Nephron progenitor cell (in vitro differentiated cells): ENCODE measurements at regions not wholly inside any gene's neighbourhood (a gene's known extent, or its start where the extent isn't known, plus 50 kb on each side); places are given as distances from the start of the nearest gene placed in this dataset.

ENCODE experiments used
- DNase-seq: peaks from one replicate; pipeline ENCODE4 v3.0.0; 2021
- H3K27ac Mint-ChIP-seq: 2 replicates; pipeline ENCODE4 v1.8.0; 2021; ENCODE audit warnings: mild to moderate bottlenecking, moderate library complexity, mixed read lengths
- H3K27me3 Mint-ChIP-seq: 2 replicates; pipeline ENCODE4 v1.8.0; 2021; ENCODE audit warnings: mild to moderate bottlenecking, low read depth, mixed read lengths; ENCODE audit not compliant: poor library complexity
- H3K36me3 Mint-ChIP-seq: 2 replicates; pipeline ENCODE4 v1.8.0; 2021; ENCODE audit warnings: low read depth, mixed read lengths
- H3K4me1 Mint-ChIP-seq: 2 replicates; pipeline ENCODE4 v1.8.0; 2021; ENCODE audit warnings: mixed read lengths
- H3K4me3 Mint-ChIP-seq: 2 replicates; pipeline ENCODE4 v1.8.0; 2021; ENCODE audit warnings: mild to moderate bottlenecking, moderate library complexity, mixed read lengths
- H3K9me3 Mint-ChIP-seq: 2 replicates; pipeline ENCODE4 v1.8.0; 2021; ENCODE audit warnings: mild to moderate bottlenecking, moderate library complexity, mixed read lengths
- CTCF ChIP-seq: fragments of 200-600 bp; sonication (generic); IDR thresholded peaks from 2 replicates; pipeline ENCODE4 v1.5.0; 2021; ENCODE audit warnings: antibody characterized with exemption

- Mint-ChIP-seq H3K36me3 (peaks cover 25% of the 10 kb centered on the region), H3K9me3 (no peaks in the 10 kb centered on the region), H3K27me3 (no peaks in the 10 kb centered on the region), H3K27ac (peak overlapping the region; percentile 53), H3K4me3 (no peak overlapping the region), H3K4me1 (no peaks in the 10 kb centered on the region)
- TF ChIP-seq CTCF = no peak
- DNase-seq = no peak
Observed at GRCh38 chr14:35197015-35197414, 74.7 kb downstream of the PRORP start.

- Mint-ChIP-seq H3K4me1 (no peaks in the 10 kb centered on the region), H3K9me3 (no peaks in the 10 kb centered on the region), H3K4me3 (no peak overlapping the region), H3K27me3 (no peaks in the 10 kb centered on the region), H3K27ac (no peak overlapping the region), H3K36me3 (peaks cover 5% of the 10 kb centered on the region)
- TF ChIP-seq CTCF = no peak
- DNase-seq = no peak
Observed at GRCh38 chr14:35201066-35201465, 78.7 kb downstream of the PRORP start.

DNA sequence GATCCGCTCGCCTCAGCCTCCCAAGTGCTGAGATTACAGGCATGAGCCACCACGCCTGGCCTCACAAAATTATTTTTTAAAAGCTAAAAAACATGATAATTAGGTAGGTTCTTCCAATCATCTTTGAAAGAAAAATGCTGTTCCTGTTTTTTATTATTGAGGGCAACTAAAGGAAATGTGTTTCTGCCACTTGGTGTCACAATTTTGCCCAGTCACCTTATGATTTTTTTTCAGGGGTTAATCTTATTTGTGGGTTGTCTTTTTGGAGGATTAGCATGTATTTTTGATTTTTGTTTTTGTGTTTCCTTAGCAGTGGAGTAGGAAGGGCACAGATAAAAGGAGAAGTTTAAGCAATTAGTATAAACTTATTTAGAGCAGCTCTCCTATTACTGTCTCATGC, 79.8 kb downstream of the PRORP start:
- H3K36me3 Mint-ChIP-seq = peaks cover 5% of the 10 kb centered on the region
- no peaks in the 10 kb centered on the region for H3K4me1 Mint-ChIP-seq
- no peak overlapping the region for H3K27ac Mint-ChIP-seq
- no peaks in the 10 kb centered on the region for H3K9me3 Mint-ChIP-seq
- DNase-seq = no peak
- H3K4me3 Mint-ChIP-seq = no peak overlapping the region
- no peak for TF ChIP-seq CTCF
- H3K27me3 Mint-ChIP-seq = no peaks in the 10 kb centered on the region

- Mint-ChIP-seq H3K27me3 (no peaks in the 10 kb centered on the region), H3K4me3 (no peak overlapping the region)
- no peak for DNase-seq
Observed at GRCh38 chr14:35205737-35206136, 83.4 kb downstream of the PRORP start.

DNA sequence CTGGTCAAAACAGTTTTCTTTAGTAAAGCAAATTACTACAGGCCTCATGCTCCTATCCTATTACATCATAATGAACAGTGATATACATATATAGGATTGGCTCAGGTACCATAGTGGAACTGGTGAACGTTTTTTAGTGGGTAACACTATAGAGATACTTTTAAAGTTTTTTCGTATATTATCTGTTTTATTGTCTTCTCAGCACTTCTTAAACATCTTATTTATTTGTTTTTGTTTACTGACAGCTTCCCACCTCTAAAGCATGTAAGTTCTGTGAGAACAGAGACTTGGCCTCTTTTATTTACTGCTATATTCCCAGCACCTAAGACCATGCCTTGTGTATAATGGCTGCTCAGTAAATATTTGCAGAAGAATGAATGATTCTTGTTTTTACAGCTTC, 81.1 kb upstream of the PSMA6 start:
- H3K4me3 Mint-ChIP-seq = no peak overlapping the region
- H3K9me3 Mint-ChIP-seq = no peaks in the 10 kb centered on the region
- TF ChIP-seq CTCF = no peak

More at GRCh38 chr14:35205737-35206136, 83.4 kb downstream of the PRORP start:
- H3K36me3 Mint-ChIP-seq = peaks cover 4% of the 10 kb centered on the region
- H3K27ac Mint-ChIP-seq = peak overlapping the region; percentile 10
- H3K4me1 Mint-ChIP-seq = no peaks in the 10 kb centered on the region
- no peak for TF ChIP-seq CTCF
- H3K9me3 Mint-ChIP-seq = no peaks in the 10 kb centered on the region

GRCh38 chr14:35212471-35213142, 79.6 kb upstream of the PSMA6 start:
- H3K4me3 Mint-ChIP-seq = no peak overlapping the region
- H3K27ac Mint-ChIP-seq = no peak overlapping the region

More for the DNA sequence above, 81.1 kb upstream of the PSMA6 start:
- no peak for DNase-seq
- H3K27ac Mint-ChIP-seq = no peak overlapping the region
- H3K4me1 Mint-ChIP-seq = peaks cover 8% of the 10 kb centered on the region
- H3K36me3 Mint-ChIP-seq = no peaks in the 10 kb centered on the region
- no peaks in the 10 kb centered on the region for H3K27me3 Mint-ChIP-seq

More at GRCh38 chr14:35212471-35213142, 79.6 kb upstream of the PSMA6 start:
- peaks cover 1% of the 10 kb centered on the region for H3K36me3 Mint-ChIP-seq
- DNase-seq = no peak
- peaks cover 8% of the 10 kb centered on the region for H3K4me1 Mint-ChIP-seq
- no peaks in the 10 kb centered on the region for H3K9me3 Mint-ChIP-seq
- no peak for TF ChIP-seq CTCF
- no peaks in the 10 kb centered on the region for H3K27me3 Mint-ChIP-seq
